ENCODE measurements at regions not wholly inside any gene's neighbourhood (a gene's known extent, or its start where the extent isn't known, plus 50 kb on each side); places are given as distances from the start of the nearest gene placed in this dataset.
"Not testable (repeated sequence)": the region's sequence is repeated elsewhere in the genome, so short reads cannot be mapped to it uniquely, and the experiment has no call there.

GRCh38 chr11:87635001-87635400 is 540.2 kb downstream of the RAB38 start:
- Histone ChIP-seq H3K27me3 (replicated peaks) (no peaks in the 10 kb centered on the region), H3K36me3 (replicated peaks) (no peaks in the 10 kb centered on the region), H3K27ac (no peak overlapping the region), H3K4me3 (ENCODE audit: low read depth, low read length) (no peak overlapping the region)
- DNase-seq: no peak
- in situ Hi-C loops (cut with HindIII; ENCODE audit: low pct_ligation_motif_present, low sequenced_read_pairs): no loop called here
- no peak for TF ChIP-seq CTCF (IDR thresholded peaks at IDR 0.05; ENCODE audit: low read depth, low read length, missing control alignments)

- in situ Hi-C loops (cut with HindIII; ENCODE audit: low pct_ligation_motif_present, low sequenced_read_pairs): no loop called here
- H3K4me3 ChIP-seq (ENCODE audit: low read depth, low read length): no peak overlapping the region
- no peaks in the 10 kb centered on the region for H3K36me3 ChIP-seq (replicated peaks)
- H3K27me3 ChIP-seq (replicated peaks): no peaks in the 10 kb centered on the region
- no peak for TF ChIP-seq CTCF (IDR thresholded peaks at IDR 0.05; ENCODE audit: low read depth, low read length, missing control alignments)
- DNase-seq: no peak
- no peak overlapping the region for H3K27ac ChIP-seq
Observed at GRCh38 chr11:87634331-87634730, 540.9 kb downstream of the RAB38 start.

- Histone ChIP-seq H3K27me3 (replicated peaks) (no peaks in the 10 kb centered on the region), H3K4me3 (ENCODE audit: low read depth, low read length) (no peak overlapping the region), H3K36me3 (replicated peaks) (no peaks in the 10 kb centered on the region), H3K27ac (no peak overlapping the region)
- no peak for DNase-seq
- TF ChIP-seq CTCF (IDR thresholded peaks at IDR 0.05; ENCODE audit: low read depth, low read length, missing control alignments): no peak
- in situ Hi-C loops (cut with HindIII; ENCODE audit: low pct_ligation_motif_present, low sequenced_read_pairs): no loop called here
Observed at GRCh38 chr11:87628957-87629356, 546.3 kb downstream of the RAB38 start.

- no peak for TF ChIP-seq CTCF (IDR thresholded peaks at IDR 0.05; ENCODE audit: low read depth, low read length, missing control alignments)
- H3K27ac ChIP-seq: no peak overlapping the region
- in situ Hi-C loops (cut with HindIII; ENCODE audit: low pct_ligation_motif_present, low sequenced_read_pairs): no loop called here
- DNase-seq: no peak
- no peaks in the 10 kb centered on the region for H3K36me3 ChIP-seq (replicated peaks)
- no peak overlapping the region for H3K4me3 ChIP-seq (ENCODE audit: low read depth, low read length)
- H3K27me3 ChIP-seq (replicated peaks): no peaks in the 10 kb centered on the region
Observed at GRCh38 chr11:87628026-87628580, 547.1 kb downstream of the RAB38 start.

- H3K27ac ChIP-seq; DNase-seq; in situ Hi-C loops (cut with HindIII; ENCODE audit: low pct_ligation_motif_present, low sequenced_read_pairs); H3K36me3 ChIP-seq (replicated peaks); H3K27me3 ChIP-seq (replicated peaks); H3K4me3 ChIP-seq (ENCODE audit: low read depth, low read length): not testable (repeated sequence)
Observed at GRCh38 chr11:87623531-87624365, 551.5 kb downstream of the RAB38 start.

- Histone ChIP-seq H3K27me3 (replicated peaks) (no peaks in the 10 kb centered on the region), H3K4me3 (ENCODE audit: low read depth, low read length) (no peak overlapping the region), H3K36me3 (replicated peaks) (no peaks in the 10 kb centered on the region), H3K27ac (no peak overlapping the region)
- no peak for TF ChIP-seq CTCF (IDR thresholded peaks at IDR 0.05; ENCODE audit: low read depth, low read length, missing control alignments)
- DNase-seq: no peak
- in situ Hi-C loops (cut with HindIII; ENCODE audit: low pct_ligation_motif_present, low sequenced_read_pairs): no loop called here
Observed at GRCh38 chr11:87616511-87616910, 558.7 kb downstream of the RAB38 start.
